Stimulated activated CD4-positive, alpha-beta T cell treated with anti-CD3 and anti-CD28 coated beads, Interleukin-4, amount 100 ng/mL, for 48 hours (primary cell): ENCODE measurements at regions not wholly inside any gene's neighbourhood (a gene's known extent, or its start where the extent isn't known, plus 50 kb on each side); places are given as distances from the start of the nearest gene placed in this dataset.

ENCODE experiments used
- DNase-seq, 2 donors: peaks; one replicate each; pipeline ENCODE4 v3.0.0-alpha.2; 2020; ENCODE audit warnings: low read depth in 2 of 2

- DNase-seq: no peak
Measured at GRCh38 chr2:191610756-191611155, 67.2 kb upstream of the NABP1 start.

- DNase-seq: no peak
Measured at GRCh38 chr2:191611614-191612013, 66.3 kb upstream of the NABP1 start.

- no peak for DNase-seq
Measured at GRCh38 chr2:191612496-191612895, 65.4 kb upstream of the NABP1 start.

GRCh38 chr2:191614759-191615158 lies 63.2 kb upstream of the NABP1 start:
- no peak for DNase-seq

- no peak for DNase-seq
Measured at GRCh38 chr2:191615596-191615995, 62.3 kb upstream of the NABP1 start.

- peak in 1 of 2 donors; percentile 20 for DNase-seq
Measured at GRCh38 chr2:191617575-191617974, 60.4 kb upstream of the NABP1 start.

GRCh38 chr2:191618046-191618780 lies 59.7 kb upstream of the NABP1 start:
- no peak for DNase-seq

GRCh38 chr2:191618786-191619185 lies 59.1 kb upstream of the NABP1 start:
- DNase-seq: no peak

GRCh38 chr2:191620144-191620543 lies 57.8 kb upstream of the NABP1 start:
- no peak for DNase-seq

GRCh38 chr2:191622374-191623320 lies 55.3 kb upstream of the NABP1 start:
- no peak for DNase-seq

GRCh38 chr2:191625016-191625415 lies 52.9 kb upstream of the NABP1 start:
- no peak for DNase-seq

GRCh38 chr2:191625446-191625845 lies 52.5 kb upstream of the NABP1 start:
- DNase-seq: no peak

GRCh38 chr2:191626497-191627151 lies 51.3 kb upstream of the NABP1 start:
- no peak for DNase-seq

GRCh38 chr2:191627518-191627917 lies 50.4 kb upstream of the NABP1 start:
- DNase-seq: no peak
